Endodermal cell (in vitro differentiated cells): ENCODE measurements at regions not wholly inside any gene's neighbourhood (a gene's known extent, or its start where the extent isn't known, plus 50 kb on each side); places are given as distances from the start of the nearest gene placed in this dataset. TPM values are rescaled to one million over a fixed set of nuclear protein-coding genes. Genes with fewer than 3 reads are reported as not detected.
A peak's percentile ranks its signal among the peaks of the same experiment; 100 is the strongest.
"Not testable (repeated sequence)": the region's sequence is repeated elsewhere in the genome, so short reads cannot be mapped to it uniquely, and the experiment has no call there.

ENCODE experiments used
- DNase-seq: peaks from one replicate; pipeline ENCODE4 v3.0.0-alpha.2; 2017
- H3K27ac ChIP-seq: 2 replicates; pipeline ENCODE4 v1.5.1; 2013; ENCODE audit warnings: mild to moderate bottlenecking, low read depth, low read length, moderate library complexity
- H3K27me3 ChIP-seq: 2 replicates; pipeline ENCODE4 v1.6.1; 2013; ENCODE audit warnings: mild to moderate bottlenecking, low read length, moderate library complexity; ENCODE audit not compliant: insufficient read depth, control insufficient read depth, poor library complexity, severe bottlenecking
- H3K36me3 ChIP-seq: 2 replicates; pipeline ENCODE4 v1.7.0; 2013; ENCODE audit warnings: mild to moderate bottlenecking, low read length, moderate library complexity; ENCODE audit not compliant: control insufficient read depth, insufficient read depth
- H3K4me1 ChIP-seq: one replicate; pipeline ENCODE4 v1.7.0; 2013; ENCODE audit warnings: low read length; ENCODE audit not compliant: control insufficient read depth, insufficient read depth
- H3K4me3 ChIP-seq: 2 replicates; pipeline ENCODE4 v1.5.1; 2013; ENCODE audit warnings: mild to moderate bottlenecking, low read length, moderate library complexity
- H3K9ac ChIP-seq: 2 replicates; pipeline ENCODE4 v1.6.1; 2013; ENCODE audit warnings: mild to moderate bottlenecking, low read length, moderate library complexity; ENCODE audit not compliant: poor library complexity, severe bottlenecking; ENCODE audit errors: extremely low read depth
- H3K9me3 ChIP-seq: 2 replicates; pipeline ENCODE4 v1.6.1; 2013; ENCODE audit warnings: mild to moderate bottlenecking, low read length, moderate library complexity; ENCODE audit not compliant: control insufficient read depth
- H3K27ac Mint-ChIP-seq: 2 replicates; pipeline ENCODE4 v1.8.0; 2020; ENCODE audit warnings: mixed read lengths
- H3K27me3 Mint-ChIP-seq: 2 replicates; pipeline ENCODE4 v1.8.0; 2021; ENCODE audit warnings: mild to moderate bottlenecking, mixed read lengths; ENCODE audit not compliant: insufficient read depth
- H3K36me3 Mint-ChIP-seq: 2 replicates; pipeline ENCODE4 v1.8.0; 2020; ENCODE audit warnings: low read depth, mixed read lengths
- H3K4me1 Mint-ChIP-seq: 2 replicates; pipeline ENCODE4 v1.8.0; 2020; ENCODE audit warnings: mixed read lengths
- H3K4me3 Mint-ChIP-seq: 2 replicates; pipeline ENCODE4 v1.8.0; 2020; ENCODE audit warnings: mild to moderate bottlenecking, moderate library complexity, mixed read lengths
- H3K9me3 Mint-ChIP-seq: 2 replicates; pipeline ENCODE4 v1.8.0; 2020; ENCODE audit warnings: mild to moderate bottlenecking, mixed read lengths
- WGBS, 2 experiments: methylation state at CpG; one replicate each; pipeline versions ENCODE4 v1.1.5 to v1.1.7; 2013; ENCODE audit warnings: missing lambda C conversion rate in 2 of 2, mixed read lengths in 1 of 2; ENCODE audit not compliant: insufficient coverage in 1 of 2, insufficient read length in 1 of 2; 5-methylcytosine and 5-hydroxymethylcytosine counted together
- microRNA-seq: library from miRNA; unstranded; fragments of <30 nt; microRNA quantifications from one replicate; pipeline ENCODE4 v1.2.0, GENCODE V29; 2020; ENCODE audit warnings: borderline microRNAs expressed
- TF ChIP-seq, protein P1 (sequence below): fragments of 200-600 bp; sonication (generic); conservative IDR thresholded peaks from 2 replicates; pipeline ENCODE4 v1.5.0; 2021; ENCODE audit warnings: antibody characterized with exemption, mild to moderate bottlenecking

DNA sequence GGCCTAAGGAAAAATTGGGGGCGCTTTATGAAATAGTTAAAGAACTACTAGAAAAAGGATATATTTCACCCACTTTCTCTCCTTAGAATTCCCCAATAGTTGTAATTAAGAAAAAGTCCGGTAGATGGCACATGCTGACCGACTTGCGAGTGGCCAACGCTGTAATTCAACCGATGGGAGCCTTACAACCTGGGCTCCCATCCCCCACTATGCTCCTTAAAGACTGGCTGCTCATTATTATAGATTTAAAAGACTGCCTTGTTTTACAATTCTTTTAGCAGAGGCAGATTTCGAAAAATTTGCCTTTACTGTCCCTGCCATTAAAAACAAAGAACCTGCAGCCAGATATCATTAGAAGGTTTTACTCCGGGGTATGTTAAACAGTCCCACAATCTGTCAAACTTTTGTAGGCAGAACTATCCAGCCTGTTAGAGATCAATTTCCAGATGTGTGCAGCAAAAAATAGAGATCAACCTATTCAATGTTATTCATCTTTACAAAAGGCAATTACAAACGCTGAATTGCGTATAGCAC lies 58.5 kb upstream of the PRSS16 start:
- 23 to 54% methylated on average over 3 to 10 of the region's 10 CpGs for WGBS, 2 experiments
- H3K36me3 ChIP-seq: no peaks in the 10 kb centered on the region
- no peak for DNase-seq
- H3K27me3 ChIP-seq: peaks cover 6% of the 10 kb centered on the region
- peaks cover 24% of the 10 kb centered on the region for H3K27me3 Mint-ChIP-seq
- peak overlapping the region; percentile 87 for H3K4me3 ChIP-seq
- H3K4me1 ChIP-seq: no peaks in the 10 kb centered on the region
- peak overlapping the region; percentile 51 for H3K9ac ChIP-seq
- peak overlapping the region; percentile 92 for H3K27ac Mint-ChIP-seq
- peaks cover 4% of the 10 kb centered on the region for H3K36me3 Mint-ChIP-seq
- peaks cover 11% of the 10 kb centered on the region for H3K4me1 Mint-ChIP-seq
- TF ChIP-seq, protein P1, sequence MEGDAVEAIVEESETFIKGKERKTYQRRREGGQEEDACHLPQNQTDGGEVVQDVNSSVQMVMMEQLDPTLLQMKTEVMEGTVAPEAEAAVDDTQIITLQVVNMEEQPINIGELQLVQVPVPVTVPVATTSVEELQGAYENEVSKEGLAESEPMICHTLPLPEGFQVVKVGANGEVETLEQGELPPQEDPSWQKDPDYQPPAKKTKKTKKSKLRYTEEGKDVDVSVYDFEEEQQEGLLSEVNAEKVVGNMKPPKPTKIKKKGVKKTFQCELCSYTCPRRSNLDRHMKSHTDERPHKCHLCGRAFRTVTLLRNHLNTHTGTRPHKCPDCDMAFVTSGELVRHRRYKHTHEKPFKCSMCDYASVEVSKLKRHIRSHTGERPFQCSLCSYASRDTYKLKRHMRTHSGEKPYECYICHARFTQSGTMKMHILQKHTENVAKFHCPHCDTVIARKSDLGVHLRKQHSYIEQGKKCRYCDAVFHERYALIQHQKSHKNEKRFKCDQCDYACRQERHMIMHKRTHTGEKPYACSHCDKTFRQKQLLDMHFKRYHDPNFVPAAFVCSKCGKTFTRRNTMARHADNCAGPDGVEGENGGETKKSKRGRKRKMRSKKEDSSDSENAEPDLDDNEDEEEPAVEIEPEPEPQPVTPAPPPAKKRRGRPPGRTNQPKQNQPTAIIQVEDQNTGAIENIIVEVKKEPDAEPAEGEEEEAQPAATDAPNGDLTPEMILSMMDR: peak; percentile 87
- H3K4me3 Mint-ChIP-seq: peak overlapping the region; percentile 70
- no peaks in the 10 kb centered on the region for H3K9me3 Mint-ChIP-seq
- no peaks in the 10 kb centered on the region for H3K9me3 ChIP-seq
- H3K27ac ChIP-seq: no peak overlapping the region

DNA sequence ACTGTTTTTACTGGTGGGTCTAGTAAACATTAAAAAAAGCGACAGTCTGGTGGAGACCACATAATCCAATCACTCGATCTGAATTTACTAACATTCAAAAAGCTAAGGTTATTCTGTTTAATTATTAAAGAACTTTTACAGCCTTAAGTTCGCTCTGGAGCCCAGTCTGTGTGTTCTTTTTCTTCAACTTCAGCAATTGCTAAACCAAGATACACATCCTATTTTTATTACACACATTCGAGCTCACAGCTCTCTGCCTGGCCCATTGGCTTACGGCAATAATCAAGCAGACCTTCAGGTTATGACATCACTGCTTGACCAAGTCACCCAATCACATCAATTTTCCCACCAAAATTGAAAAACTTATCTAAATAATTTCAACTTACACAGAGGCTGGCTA lies 57.4 kb upstream of the PRSS16 start:
- peaks cover 11% of the 10 kb centered on the region for H3K4me1 Mint-ChIP-seq
- no peak for DNase-seq
- H3K27ac Mint-ChIP-seq: no peak overlapping the region
- 90 to 94% methylated on average over 3 to 5 of the region's 5 CpGs for WGBS, 2 experiments
- Histone ChIP-seq H3K9ac (no peak overlapping the region), H3K9me3 (no peaks in the 10 kb centered on the region), H3K4me3 (no peak overlapping the region), H3K36me3 (no peaks in the 10 kb centered on the region), H3K27ac (no peak overlapping the region), H3K27me3 (peaks cover 6% of the 10 kb centered on the region), H3K4me1 (no peaks in the 10 kb centered on the region)
- peaks cover 2% of the 10 kb centered on the region for H3K9me3 Mint-ChIP-seq
- H3K36me3 Mint-ChIP-seq: peaks cover 4% of the 10 kb centered on the region
- H3K27me3 Mint-ChIP-seq: peaks cover 20% of the 10 kb centered on the region
- H3K4me3 Mint-ChIP-seq: no peak overlapping the region
- TF ChIP-seq, protein P1: no peak

DNA sequence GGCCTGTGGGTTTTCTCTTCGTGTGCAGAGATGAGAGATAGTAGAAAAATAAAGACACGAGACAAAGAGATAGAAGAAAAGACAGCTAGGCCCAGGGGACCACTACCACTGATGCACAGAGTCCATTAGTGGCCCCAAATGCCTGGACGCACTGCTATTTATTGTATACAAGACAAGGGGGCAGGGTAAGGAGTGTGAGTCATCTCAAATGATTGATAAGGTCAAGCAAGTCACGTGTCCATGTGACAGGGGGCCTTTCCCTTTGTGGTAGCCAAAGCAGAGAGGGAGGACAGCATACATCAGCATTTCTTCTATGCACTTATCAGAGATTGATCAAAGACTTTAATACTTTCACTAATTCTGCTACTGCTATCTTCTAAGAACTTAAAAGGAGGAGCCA lies 53.0 kb upstream of the PRSS16 start:
- H3K27ac Mint-ChIP-seq, H3K27ac ChIP-seq, H3K27me3 ChIP-seq, H3K4me3 ChIP-seq, H3K4me3 Mint-ChIP-seq, H3K9me3 ChIP-seq, H3K27me3 Mint-ChIP-seq, H3K4me1 ChIP-seq, H3K4me1 Mint-ChIP-seq, H3K36me3 ChIP-seq, H3K9ac ChIP-seq: not testable (repeated sequence)
- Mint-ChIP-seq H3K36me3 (peaks cover 10% of the 10 kb centered on the region), H3K9me3 (peaks cover 17% of the 10 kb centered on the region)
- DNase-seq: peak; percentile 2
- WGBS, 2 experiments: 84 to 88% methylated on average over 4 of the region's 4 CpGs

GRCh38 chr6:27195547-27195946 lies 52.0 kb upstream of the PRSS16 start:
- H3K36me3 Mint-ChIP-seq: peaks cover 10% of the 10 kb centered on the region
- not testable (repeated sequence) for H3K4me3 ChIP-seq, H3K4me3 Mint-ChIP-seq, H3K9me3 ChIP-seq, H3K27ac ChIP-seq, H3K4me1 Mint-ChIP-seq, H3K27me3 ChIP-seq, H3K9ac ChIP-seq, H3K4me1 ChIP-seq, H3K27ac Mint-ChIP-seq, DNase-seq, H3K36me3 ChIP-seq, H3K27me3 Mint-ChIP-seq
- H3K9me3 Mint-ChIP-seq: peaks cover 17% of the 10 kb centered on the region
- 79% methylated on average over 3 of the region's 3 CpGs; no CpG with 5 or more reads in 1 of the 2 experiments for WGBS, 2 experiments

Small RNA genes lying in the stretch of these regions (microRNA-seq; reads per million reads assigned to microRNA genes)
- gene MIR3143: not detected
